Activated CD8-positive, alpha-beta memory T cell treated with anti-CD3 and anti-CD28 coated beads, Interleukin-2, amount 50 U/mL, for 24 hours (primary cell): ENCODE measurements at regions not wholly inside any gene's neighbourhood (a gene's known extent, or its start where the extent isn't known, plus 50 kb on each side); places are given as distances from the start of the nearest gene placed in this dataset.

Experiments
- DNase-seq: peaks from one replicate; pipeline ENCODE4 v3.0.0-alpha.2; 2020; ENCODE audit errors: extremely low read depth

GRCh38 chr12:89856431-89856830, 147.8 kb upstream of the ATP2B1 start:
- DNase-seq: no peak

- no peak for DNase-seq
Measured at GRCh38 chr12:89848732-89849131, 140.1 kb upstream of the ATP2B1 start.

GRCh38 chr12:89846473-89847055, 137.9 kb upstream of the ATP2B1 start:
- DNase-seq: no peak

GRCh38 chr12:89845767-89846166, 137.1 kb upstream of the ATP2B1 start:
- no peak for DNase-seq

GRCh38 chr12:89845366-89845765, 136.7 kb upstream of the ATP2B1 start:
- no peak for DNase-seq

- no peak for DNase-seq
Measured at GRCh38 chr12:89844539-89844938, 135.9 kb upstream of the ATP2B1 start.

GRCh38 chr12:89840162-89840922, 131.7 kb upstream of the ATP2B1 start:
- no peak for DNase-seq

GRCh38 chr12:89839444-89839843, 130.8 kb upstream of the ATP2B1 start:
- no peak for DNase-seq

- no peak for DNase-seq
Measured at GRCh38 chr12:89838833-89839232, 130.2 kb upstream of the ATP2B1 start.

- DNase-seq: no peak
Measured at GRCh38 chr12:89836026-89836425, 127.4 kb upstream of the ATP2B1 start.

GRCh38 chr12:89834676-89835075, 126.0 kb upstream of the ATP2B1 start:
- no peak for DNase-seq

- DNase-seq: no peak
Measured at GRCh38 chr12:89833337-89834252, 125.0 kb upstream of the ATP2B1 start.

GRCh38 chr12:89832336-89832735, 123.7 kb upstream of the ATP2B1 start:
- no peak for DNase-seq

- DNase-seq: no peak
Measured at GRCh38 chr12:89831310-89832095, 122.9 kb upstream of the ATP2B1 start.

GRCh38 chr12:89829434-89829975, 120.9 kb upstream of the ATP2B1 start:
- DNase-seq: no peak

- DNase-seq: no peak
Measured at GRCh38 chr12:89828575-89828974, 119.9 kb upstream of the ATP2B1 start.

- no peak for DNase-seq
Measured at GRCh38 chr12:89827592-89827991, 119.0 kb upstream of the ATP2B1 start.

GRCh38 chr12:89826468-89826867, 117.8 kb upstream of the ATP2B1 start:
- no peak for DNase-seq

- no peak for DNase-seq
Measured at GRCh38 chr12:89825591-89826449, 117.2 kb upstream of the ATP2B1 start.

- DNase-seq: no peak
Measured at GRCh38 chr12:89824822-89825221, 116.2 kb upstream of the ATP2B1 start.
